Vagina (tissue), 2 donors: ENCODE measurements at regions not wholly inside any gene's neighbourhood (a gene's known extent, or its start where the extent isn't known, plus 50 kb on each side); places are given as distances from the start of the nearest gene placed in this dataset.

ENCODE experiments used
- DNase-seq, 2 donors: peaks; one replicate each; pipeline ENCODE4 v3.0.0-alpha.2; 2017; ENCODE audit errors: extremely low spot score in 2 of 2
- H3K27ac ChIP-seq: fragments of 200-600 bp; sonication (generic); one replicate; pipeline ENCODE4 v1.5.1; 2019
- H3K27me3 ChIP-seq: fragments of 200-600 bp; sonication (generic); one replicate; pipeline ENCODE4 v1.5.1; 2019
- H3K36me3 ChIP-seq, 2 donors: fragments of 200-600 bp; sonication (generic); one replicate each; pipeline ENCODE4 v1.5.1; 2017 to 2019
- H3K4me1 ChIP-seq: fragments of 200-600 bp; sonication (generic); one replicate; pipeline ENCODE4 v1.5.1; 2019
- H3K4me3 ChIP-seq, 2 donors: fragments of 200-600 bp; sonication (generic); 1 replicate in 1 of 2; 2 replicates in 1 of 2; pipeline ENCODE4 v1.5.1; 2016 to 2019
- H3K9me3 ChIP-seq: fragments of 200-600 bp; sonication (generic); one replicate; pipeline ENCODE4 v1.5.1; 2019
- POLR2A ChIP-seq, 2 donors: fragments of 450-650 bp; IDR thresholded peaks; one replicate each; pipeline ENCODE4 v1.6.1; 2017; ENCODE audit warnings: antibody characterized with exemption in 2 of 2, mild to moderate bottlenecking in 2 of 2, moderate library complexity in 2 of 2
- intact Hi-C: fragments of 100-400 bp; cut with DNase I; formaldehyde crosslinking; loops from one replicate; pipeline ENCODE4 v1.15.1; 2023
- TF ChIP-seq, protein P1 (sequence below), 3 experiments: fragments of 450-650 bp in 2 of 3; fragments of 200-600 bp in 1 of 3; sonication (generic) in 1 of 3; IDR thresholded peaks; one replicate each; pipeline ENCODE4 v1.5.1; 2017 to 2019; ENCODE audit warnings: antibody characterized with exemption in 3 of 3, mild to moderate bottlenecking in 2 of 3, moderate library complexity in 2 of 3

DNA sequence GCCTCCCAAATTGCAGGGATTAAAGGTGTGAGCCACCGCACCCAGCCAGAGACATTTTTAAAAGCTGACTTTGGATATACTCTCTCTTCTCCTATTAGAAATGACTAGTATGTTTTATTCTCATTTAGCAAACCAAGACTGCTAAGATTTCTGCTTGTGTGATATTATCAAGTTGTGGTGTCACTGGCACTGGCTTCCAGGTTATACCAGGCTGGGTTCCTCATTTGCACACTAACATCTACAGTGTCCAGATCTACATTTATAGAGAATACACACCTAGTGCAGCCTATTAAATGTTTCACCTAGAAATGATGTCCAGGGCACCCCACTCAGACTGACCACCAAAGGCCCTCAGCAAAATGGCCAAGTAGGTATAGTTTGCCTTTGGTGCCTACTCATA is 49.9 kb upstream of the FOXN2 start:
- TF ChIP-seq, protein P1, sequence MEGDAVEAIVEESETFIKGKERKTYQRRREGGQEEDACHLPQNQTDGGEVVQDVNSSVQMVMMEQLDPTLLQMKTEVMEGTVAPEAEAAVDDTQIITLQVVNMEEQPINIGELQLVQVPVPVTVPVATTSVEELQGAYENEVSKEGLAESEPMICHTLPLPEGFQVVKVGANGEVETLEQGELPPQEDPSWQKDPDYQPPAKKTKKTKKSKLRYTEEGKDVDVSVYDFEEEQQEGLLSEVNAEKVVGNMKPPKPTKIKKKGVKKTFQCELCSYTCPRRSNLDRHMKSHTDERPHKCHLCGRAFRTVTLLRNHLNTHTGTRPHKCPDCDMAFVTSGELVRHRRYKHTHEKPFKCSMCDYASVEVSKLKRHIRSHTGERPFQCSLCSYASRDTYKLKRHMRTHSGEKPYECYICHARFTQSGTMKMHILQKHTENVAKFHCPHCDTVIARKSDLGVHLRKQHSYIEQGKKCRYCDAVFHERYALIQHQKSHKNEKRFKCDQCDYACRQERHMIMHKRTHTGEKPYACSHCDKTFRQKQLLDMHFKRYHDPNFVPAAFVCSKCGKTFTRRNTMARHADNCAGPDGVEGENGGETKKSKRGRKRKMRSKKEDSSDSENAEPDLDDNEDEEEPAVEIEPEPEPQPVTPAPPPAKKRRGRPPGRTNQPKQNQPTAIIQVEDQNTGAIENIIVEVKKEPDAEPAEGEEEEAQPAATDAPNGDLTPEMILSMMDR (IDR thresholded peaks at IDR 0.05) = no peak
- TF ChIP-seq POLR2A (IDR thresholded peaks at IDR 0.05) = no peak
- intact Hi-C loops = no loop called here
- no peaks in the 10 kb centered on the region for H3K27me3 ChIP-seq
- no peak for DNase-seq
- no peaks in the 10 kb centered on the region for H3K36me3 ChIP-seq
- no peaks in the 10 kb centered on the region for H3K4me1 ChIP-seq
- H3K27ac ChIP-seq = no peak overlapping the region
- no peaks in the 10 kb centered on the region for H3K9me3 ChIP-seq
- H3K4me3 ChIP-seq = no peak overlapping the region
